ENCODE measurements at regions not wholly inside any gene's neighbourhood (a gene's known extent, or its start where the extent isn't known, plus 50 kb on each side); places are given as distances from the start of the nearest gene placed in this dataset.

DNA sequence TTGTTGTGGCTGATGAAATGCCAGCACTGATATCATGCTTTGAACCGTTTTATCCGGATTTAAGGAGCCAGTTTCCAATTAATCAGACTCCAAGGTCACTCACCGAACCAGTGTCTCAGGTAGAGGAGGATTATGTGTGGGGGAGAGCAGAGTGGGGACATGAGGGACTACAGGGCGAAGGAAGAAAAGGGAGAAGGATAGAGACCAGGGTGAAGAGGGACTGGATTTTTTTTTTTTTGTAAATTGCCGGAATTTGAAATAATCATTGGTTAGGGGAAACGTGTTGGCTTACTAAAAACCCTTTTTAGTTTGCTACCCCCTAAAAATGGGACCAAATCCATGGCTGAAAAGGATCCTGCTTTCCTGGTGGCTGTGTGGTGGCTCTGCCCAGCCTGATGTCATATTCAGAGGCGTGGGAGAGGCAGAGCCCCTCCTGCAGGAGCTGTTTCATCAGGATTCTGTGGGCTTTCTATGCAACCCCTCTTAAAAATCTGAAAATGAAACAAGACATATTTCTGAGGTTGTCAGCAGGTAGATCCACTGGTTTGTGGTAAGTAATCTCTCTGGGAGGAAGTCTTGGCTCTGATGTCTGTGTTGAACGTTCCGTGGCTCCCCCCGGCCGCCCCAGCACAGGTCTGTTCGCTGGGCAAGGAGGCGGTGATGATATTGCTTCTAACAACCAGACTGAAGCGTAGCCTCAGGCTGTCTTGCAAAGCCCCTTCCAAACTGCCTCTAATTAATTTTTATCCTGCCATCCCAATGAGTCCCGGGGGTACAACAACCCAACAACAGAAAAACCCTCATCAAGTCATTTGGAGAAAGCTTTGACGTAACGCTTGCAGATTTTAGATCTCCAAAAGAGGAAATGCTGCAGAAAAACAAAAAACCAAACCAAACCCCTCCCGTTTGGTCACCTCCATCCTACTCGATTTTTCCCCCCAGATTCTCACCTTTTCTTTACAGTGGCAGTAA lies 143.0 kb upstream of the ZFHX3 start:
- TF ChIP-seq CHD2 (IDR thresholded peaks at IDR 0.05; ENCODE audit: low read depth, low read length) (no peak), ASH2L (IDR thresholded peaks at IDR 0.05; ENCODE audit: insufficient read length, low read depth, low read length) (no peak), FOXJ3 (CRISPR knock-in tag; IDR thresholded peaks at IDR 0.05; ENCODE audit: borderline replicate concordance) (no peak), KDM5A (IDR thresholded peaks at IDR 0.05; ENCODE audit: borderline replicate concordance, low read length) (no peak)
- TF ChIP-seq, protein P1, sequence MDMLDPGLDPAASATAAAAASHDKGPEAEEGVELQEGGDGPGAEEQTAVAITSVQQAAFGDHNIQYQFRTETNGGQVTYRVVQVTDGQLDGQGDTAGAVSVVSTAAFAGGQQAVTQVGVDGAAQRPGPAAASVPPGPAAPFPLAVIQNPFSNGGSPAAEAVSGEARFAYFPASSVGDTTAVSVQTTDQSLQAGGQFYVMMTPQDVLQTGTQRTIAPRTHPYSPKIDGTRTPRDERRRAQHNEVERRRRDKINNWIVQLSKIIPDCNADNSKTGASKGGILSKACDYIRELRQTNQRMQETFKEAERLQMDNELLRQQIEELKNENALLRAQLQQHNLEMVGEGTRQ (IDR thresholded peaks at IDR 0.05; ENCODE audit: low read depth, low read length), result no peak
- TF ChIP-seq, protein P1 (CRISPR knock-in tag; IDR thresholded peaks at IDR 0.05; ENCODE audit: borderline replicate concordance), result no peak
- TF ChIP-seq, protein P2, sequence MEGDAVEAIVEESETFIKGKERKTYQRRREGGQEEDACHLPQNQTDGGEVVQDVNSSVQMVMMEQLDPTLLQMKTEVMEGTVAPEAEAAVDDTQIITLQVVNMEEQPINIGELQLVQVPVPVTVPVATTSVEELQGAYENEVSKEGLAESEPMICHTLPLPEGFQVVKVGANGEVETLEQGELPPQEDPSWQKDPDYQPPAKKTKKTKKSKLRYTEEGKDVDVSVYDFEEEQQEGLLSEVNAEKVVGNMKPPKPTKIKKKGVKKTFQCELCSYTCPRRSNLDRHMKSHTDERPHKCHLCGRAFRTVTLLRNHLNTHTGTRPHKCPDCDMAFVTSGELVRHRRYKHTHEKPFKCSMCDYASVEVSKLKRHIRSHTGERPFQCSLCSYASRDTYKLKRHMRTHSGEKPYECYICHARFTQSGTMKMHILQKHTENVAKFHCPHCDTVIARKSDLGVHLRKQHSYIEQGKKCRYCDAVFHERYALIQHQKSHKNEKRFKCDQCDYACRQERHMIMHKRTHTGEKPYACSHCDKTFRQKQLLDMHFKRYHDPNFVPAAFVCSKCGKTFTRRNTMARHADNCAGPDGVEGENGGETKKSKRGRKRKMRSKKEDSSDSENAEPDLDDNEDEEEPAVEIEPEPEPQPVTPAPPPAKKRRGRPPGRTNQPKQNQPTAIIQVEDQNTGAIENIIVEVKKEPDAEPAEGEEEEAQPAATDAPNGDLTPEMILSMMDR (CRISPR knock-in tag; IDR thresholded peaks at IDR 0.05), result no peak
- TF ChIP-seq, protein P3, sequence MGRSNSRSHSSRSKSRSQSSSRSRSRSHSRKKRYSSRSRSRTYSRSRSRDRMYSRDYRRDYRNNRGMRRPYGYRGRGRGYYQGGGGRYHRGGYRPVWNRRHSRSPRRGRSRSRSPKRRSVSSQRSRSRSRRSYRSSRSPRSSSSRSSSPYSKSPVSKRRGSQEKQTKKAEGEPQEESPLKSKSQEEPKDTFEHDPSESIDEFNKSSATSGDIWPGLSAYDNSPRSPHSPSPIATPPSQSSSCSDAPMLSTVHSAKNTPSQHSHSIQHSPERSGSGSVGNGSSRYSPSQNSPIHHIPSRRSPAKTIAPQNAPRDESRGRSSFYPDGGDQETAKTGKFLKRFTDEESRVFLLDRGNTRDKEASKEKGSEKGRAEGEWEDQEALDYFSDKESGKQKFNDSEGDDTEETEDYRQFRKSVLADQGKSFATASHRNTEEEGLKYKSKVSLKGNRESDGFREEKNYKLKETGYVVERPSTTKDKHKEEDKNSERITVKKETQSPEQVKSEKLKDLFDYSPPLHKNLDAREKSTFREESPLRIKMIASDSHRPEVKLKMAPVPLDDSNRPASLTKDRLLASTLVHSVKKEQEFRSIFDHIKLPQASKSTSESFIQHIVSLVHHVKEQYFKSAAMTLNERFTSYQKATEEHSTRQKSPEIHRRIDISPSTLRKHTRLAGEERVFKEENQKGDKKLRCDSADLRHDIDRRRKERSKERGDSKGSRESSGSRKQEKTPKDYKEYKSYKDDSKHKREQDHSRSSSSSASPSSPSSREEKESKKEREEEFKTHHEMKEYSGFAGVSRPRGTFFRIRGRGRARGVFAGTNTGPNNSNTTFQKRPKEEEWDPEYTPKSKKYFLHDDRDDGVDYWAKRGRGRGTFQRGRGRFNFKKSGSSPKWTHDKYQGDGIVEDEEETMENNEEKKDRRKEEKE (IDR thresholded peaks at IDR 0.05), result no peak
- TF ChIP-seq, protein P4, sequence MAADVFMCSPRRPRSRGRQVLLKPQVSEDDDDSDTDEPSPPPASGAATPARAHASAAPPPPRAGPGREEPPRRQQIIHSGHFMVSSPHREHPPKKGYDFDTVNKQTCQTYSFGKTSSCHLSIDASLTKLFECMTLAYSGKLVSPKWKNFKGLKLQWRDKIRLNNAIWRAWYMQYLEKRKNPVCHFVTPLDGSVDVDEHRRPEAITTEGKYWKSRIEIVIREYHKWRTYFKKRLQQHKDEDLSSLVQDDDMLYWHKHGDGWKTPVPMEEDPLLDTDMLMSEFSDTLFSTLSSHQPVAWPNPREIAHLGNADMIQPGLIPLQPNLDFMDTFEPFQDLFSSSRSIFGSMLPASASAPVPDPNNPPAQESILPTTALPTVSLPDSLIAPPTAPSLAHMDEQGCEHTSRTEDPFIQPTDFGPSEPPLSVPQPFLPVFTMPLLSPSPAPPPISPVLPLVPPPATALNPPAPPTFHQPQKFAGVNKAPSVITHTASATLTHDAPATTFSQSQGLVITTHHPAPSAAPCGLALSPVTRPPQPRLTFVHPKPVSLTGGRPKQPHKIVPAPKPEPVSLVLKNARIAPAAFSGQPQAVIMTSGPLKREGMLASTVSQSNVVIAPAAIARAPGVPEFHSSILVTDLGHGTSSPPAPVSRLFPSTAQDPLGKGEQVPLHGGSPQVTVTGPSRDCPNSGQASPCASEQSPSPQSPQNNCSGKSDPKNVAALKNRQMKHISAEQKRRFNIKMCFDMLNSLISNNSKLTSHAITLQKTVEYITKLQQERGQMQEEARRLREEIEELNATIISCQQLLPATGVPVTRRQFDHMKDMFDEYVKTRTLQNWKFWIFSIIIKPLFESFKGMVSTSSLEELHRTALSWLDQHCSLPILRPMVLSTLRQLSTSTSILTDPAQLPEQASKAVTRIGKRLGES (CRISPR knock-in tag; IDR thresholded peaks at IDR 0.05; ENCODE audit: borderline replicate concordance), result no peak
- TF ChIP-seq, protein P5, sequence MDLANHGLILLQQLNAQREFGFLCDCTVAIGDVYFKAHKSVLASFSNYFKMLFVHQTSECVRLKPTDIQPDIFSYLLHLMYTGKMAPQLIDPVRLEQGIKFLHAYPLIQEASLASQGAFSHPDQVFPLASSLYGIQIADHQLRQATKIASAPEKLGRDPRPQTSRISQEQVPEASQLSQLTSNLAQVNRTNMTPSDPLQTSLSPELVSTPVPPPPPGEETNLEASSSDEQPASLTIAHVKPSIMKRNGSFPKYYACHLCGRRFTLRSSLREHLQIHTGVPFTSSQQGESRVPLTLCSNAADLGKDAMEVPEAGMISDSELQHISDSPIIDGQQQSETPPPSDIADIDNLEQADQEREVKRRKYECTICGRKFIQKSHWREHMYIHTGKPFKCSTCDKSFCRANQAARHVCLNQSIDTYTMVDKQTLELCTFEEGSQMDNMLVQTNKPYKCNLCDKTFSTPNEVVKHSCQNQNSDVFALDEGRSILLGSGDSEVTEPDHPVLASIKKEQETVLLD (CRISPR knock-in tag; IDR thresholded peaks at IDR 0.05; ENCODE audit: low read depth), result no peak
- TF ChIP-seq, protein P6, sequence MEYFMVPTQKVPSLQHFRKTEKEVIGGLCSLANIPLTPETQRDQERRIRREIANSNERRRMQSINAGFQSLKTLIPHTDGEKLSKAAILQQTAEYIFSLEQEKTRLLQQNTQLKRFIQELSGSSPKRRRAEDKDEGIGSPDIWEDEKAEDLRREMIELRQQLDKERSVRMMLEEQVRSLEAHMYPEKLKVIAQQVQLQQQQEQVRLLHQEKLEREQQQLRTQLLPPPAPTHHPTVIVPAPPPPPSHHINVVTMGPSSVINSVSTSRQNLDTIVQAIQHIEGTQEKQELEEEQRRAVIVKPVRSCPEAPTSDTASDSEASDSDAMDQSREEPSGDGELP (IDR thresholded peaks at IDR 0.05; ENCODE audit: borderline replicate concordance, low read depth), result no peak
- TF ChIP-seq, protein P7, sequence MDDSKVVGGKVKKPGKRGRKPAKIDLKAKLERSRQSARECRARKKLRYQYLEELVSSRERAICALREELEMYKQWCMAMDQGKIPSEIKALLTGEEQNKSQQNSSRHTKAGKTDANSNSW (CRISPR knock-in tag; IDR thresholded peaks at IDR 0.05; ENCODE audit: borderline replicate concordance), result no peak

Data from HepG2 (cell line).